Endodermal cell (in vitro differentiated cells): ENCODE measurements at regions not wholly inside any gene's neighbourhood (a gene's known extent, or its start where the extent isn't known, plus 50 kb on each side); places are given as distances from the start of the nearest gene placed in this dataset.

Experiments used
- DNase-seq: peaks from one replicate; pipeline ENCODE4 v3.0.0-alpha.2; 2017
- H3K27ac ChIP-seq: 2 replicates; pipeline ENCODE4 v1.5.1; 2013; ENCODE audit warnings: mild to moderate bottlenecking, low read depth, low read length, moderate library complexity
- H3K27me3 ChIP-seq: 2 replicates; pipeline ENCODE4 v1.6.1; 2013; ENCODE audit warnings: mild to moderate bottlenecking, low read length, moderate library complexity; ENCODE audit not compliant: insufficient read depth, control insufficient read depth, poor library complexity, severe bottlenecking
- H3K36me3 ChIP-seq: 2 replicates; pipeline ENCODE4 v1.7.0; 2013; ENCODE audit warnings: mild to moderate bottlenecking, low read length, moderate library complexity; ENCODE audit not compliant: control insufficient read depth, insufficient read depth
- H3K4me1 ChIP-seq: one replicate; pipeline ENCODE4 v1.7.0; 2013; ENCODE audit warnings: low read length; ENCODE audit not compliant: control insufficient read depth, insufficient read depth
- H3K4me3 ChIP-seq: 2 replicates; pipeline ENCODE4 v1.5.1; 2013; ENCODE audit warnings: mild to moderate bottlenecking, low read length, moderate library complexity
- H3K9ac ChIP-seq: 2 replicates; pipeline ENCODE4 v1.6.1; 2013; ENCODE audit warnings: mild to moderate bottlenecking, low read length, moderate library complexity; ENCODE audit not compliant: poor library complexity, severe bottlenecking; ENCODE audit errors: extremely low read depth
- H3K9me3 ChIP-seq: 2 replicates; pipeline ENCODE4 v1.6.1; 2013; ENCODE audit warnings: mild to moderate bottlenecking, low read length, moderate library complexity; ENCODE audit not compliant: control insufficient read depth
- H3K27ac Mint-ChIP-seq: 2 replicates; pipeline ENCODE4 v1.8.0; 2020; ENCODE audit warnings: mixed read lengths
- H3K27me3 Mint-ChIP-seq: 2 replicates; pipeline ENCODE4 v1.8.0; 2021; ENCODE audit warnings: mild to moderate bottlenecking, mixed read lengths; ENCODE audit not compliant: insufficient read depth
- H3K36me3 Mint-ChIP-seq: 2 replicates; pipeline ENCODE4 v1.8.0; 2020; ENCODE audit warnings: low read depth, mixed read lengths
- H3K4me1 Mint-ChIP-seq: 2 replicates; pipeline ENCODE4 v1.8.0; 2020; ENCODE audit warnings: mixed read lengths
- H3K4me3 Mint-ChIP-seq: 2 replicates; pipeline ENCODE4 v1.8.0; 2020; ENCODE audit warnings: mild to moderate bottlenecking, moderate library complexity, mixed read lengths
- H3K9me3 Mint-ChIP-seq: 2 replicates; pipeline ENCODE4 v1.8.0; 2020; ENCODE audit warnings: mild to moderate bottlenecking, mixed read lengths
- WGBS, 2 experiments: methylation state at CpG; one replicate each; pipeline versions ENCODE4 v1.1.5 to v1.1.7; 2013; ENCODE audit warnings: missing lambda C conversion rate in 2 of 2, mixed read lengths in 1 of 2; ENCODE audit not compliant: insufficient coverage in 1 of 2, insufficient read length in 1 of 2; 5-methylcytosine and 5-hydroxymethylcytosine counted together
- TF ChIP-seq, protein P1 (sequence below): fragments of 200-600 bp; sonication (generic); conservative IDR thresholded peaks from 2 replicates; pipeline ENCODE4 v1.5.0; 2021; ENCODE audit warnings: antibody characterized with exemption, mild to moderate bottlenecking

DNA sequence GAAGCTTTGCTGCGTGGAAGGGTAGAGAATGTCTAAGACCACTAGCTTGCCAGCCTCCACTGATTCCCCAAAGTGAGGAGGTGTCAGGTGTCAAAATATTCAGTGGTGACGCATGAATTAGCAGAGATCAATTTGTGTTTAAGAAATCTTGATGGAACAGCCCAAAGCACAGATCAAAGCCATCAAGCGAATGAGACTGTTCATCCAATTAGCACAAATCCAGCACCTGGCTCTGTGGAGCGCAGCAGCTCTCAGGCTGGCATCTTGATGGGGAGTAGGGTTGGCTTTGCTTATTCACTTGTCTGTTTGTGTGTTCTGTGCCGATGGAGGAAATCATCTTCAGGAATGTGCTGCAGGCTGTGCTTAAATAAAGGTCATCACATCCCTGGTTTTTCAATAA is 456.8 kb upstream of the CCL2 start:
- H3K36me3 Mint-ChIP-seq: no peaks in the 10 kb centered on the region
- Histone ChIP-seq H3K4me3 (no peak overlapping the region), H3K27ac (no peak overlapping the region), H3K9me3 (no peaks in the 10 kb centered on the region), H3K4me1 (no peaks in the 10 kb centered on the region), H3K36me3 (no peaks in the 10 kb centered on the region), H3K27me3 (peaks cover 70% of the 10 kb centered on the region), H3K9ac (no peak overlapping the region)
- H3K9me3 Mint-ChIP-seq: no peaks in the 10 kb centered on the region
- no peak overlapping the region for H3K4me3 Mint-ChIP-seq
- H3K4me1 Mint-ChIP-seq: peaks cover 5% of the 10 kb centered on the region
- TF ChIP-seq, protein P1, sequence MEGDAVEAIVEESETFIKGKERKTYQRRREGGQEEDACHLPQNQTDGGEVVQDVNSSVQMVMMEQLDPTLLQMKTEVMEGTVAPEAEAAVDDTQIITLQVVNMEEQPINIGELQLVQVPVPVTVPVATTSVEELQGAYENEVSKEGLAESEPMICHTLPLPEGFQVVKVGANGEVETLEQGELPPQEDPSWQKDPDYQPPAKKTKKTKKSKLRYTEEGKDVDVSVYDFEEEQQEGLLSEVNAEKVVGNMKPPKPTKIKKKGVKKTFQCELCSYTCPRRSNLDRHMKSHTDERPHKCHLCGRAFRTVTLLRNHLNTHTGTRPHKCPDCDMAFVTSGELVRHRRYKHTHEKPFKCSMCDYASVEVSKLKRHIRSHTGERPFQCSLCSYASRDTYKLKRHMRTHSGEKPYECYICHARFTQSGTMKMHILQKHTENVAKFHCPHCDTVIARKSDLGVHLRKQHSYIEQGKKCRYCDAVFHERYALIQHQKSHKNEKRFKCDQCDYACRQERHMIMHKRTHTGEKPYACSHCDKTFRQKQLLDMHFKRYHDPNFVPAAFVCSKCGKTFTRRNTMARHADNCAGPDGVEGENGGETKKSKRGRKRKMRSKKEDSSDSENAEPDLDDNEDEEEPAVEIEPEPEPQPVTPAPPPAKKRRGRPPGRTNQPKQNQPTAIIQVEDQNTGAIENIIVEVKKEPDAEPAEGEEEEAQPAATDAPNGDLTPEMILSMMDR: no peak
- H3K27me3 Mint-ChIP-seq: peaks cover 89% of the 10 kb centered on the region
- H3K27ac Mint-ChIP-seq: no peak overlapping the region
- DNase-seq: no peak
- WGBS, 2 experiments: 81 to 94% methylated on average over 3 to 5 of the region's 5 CpGs

GRCh38 chr17:33802349-33803198 is 452.5 kb upstream of the CCL2 start:
- H3K4me3 Mint-ChIP-seq: no peak overlapping the region
- Histone ChIP-seq H3K4me1 (no peaks in the 10 kb centered on the region), H3K4me3 (no peak overlapping the region), H3K9ac (no peak overlapping the region), H3K9me3 (no peaks in the 10 kb centered on the region), H3K27me3 (peaks cover 98% of the 10 kb centered on the region), H3K27ac (no peak overlapping the region), H3K36me3 (no peaks in the 10 kb centered on the region)
- H3K27ac Mint-ChIP-seq: no peak overlapping the region
- no peaks in the 10 kb centered on the region for H3K9me3 Mint-ChIP-seq
- TF ChIP-seq, protein P1: no peak
- peaks cover 2% of the 10 kb centered on the region for H3K4me1 Mint-ChIP-seq
- peaks cover 99% of the 10 kb centered on the region for H3K27me3 Mint-ChIP-seq
- no peaks in the 10 kb centered on the region for H3K36me3 Mint-ChIP-seq
- 89 to 95% methylated on average over 5 to 10 of the region's 10 CpGs for WGBS, 2 experiments
- no peak for DNase-seq

DNA sequence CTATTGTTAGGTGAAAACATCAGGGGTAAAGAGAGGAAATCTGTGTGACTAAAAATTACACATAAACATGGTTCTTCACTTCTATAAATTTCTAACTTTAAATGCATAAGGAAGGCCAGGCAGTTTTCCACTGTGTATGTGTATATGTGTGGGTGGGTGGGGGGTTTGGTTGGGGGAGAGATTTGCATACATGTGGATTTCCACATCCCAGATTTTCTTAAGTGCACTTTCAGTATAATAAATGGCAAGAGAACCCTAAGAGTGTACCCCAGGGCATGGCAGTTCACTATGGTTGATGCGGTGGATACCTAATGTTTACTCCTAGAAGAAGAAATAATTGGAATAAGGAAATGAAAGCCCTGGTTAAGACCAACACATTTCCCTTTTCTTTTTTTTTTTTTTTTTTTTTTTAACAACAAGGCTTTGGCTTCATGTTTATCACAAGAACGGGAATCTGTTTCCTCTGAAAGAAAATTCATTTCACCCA is 451.8 kb upstream of the CCL2 start:
- Histone ChIP-seq H3K9me3 (no peaks in the 10 kb centered on the region), H3K27ac (no peak overlapping the region), H3K4me3 (no peak overlapping the region), H3K36me3 (no peaks in the 10 kb centered on the region), H3K9ac (no peak overlapping the region), H3K27me3 (peaks cover 98% of the 10 kb centered on the region), H3K4me1 (no peaks in the 10 kb centered on the region)
- no peak for DNase-seq
- Mint-ChIP-seq H3K4me3 (no peak overlapping the region), H3K36me3 (no peaks in the 10 kb centered on the region), H3K4me1 (peaks cover 2% of the 10 kb centered on the region), H3K27me3 (peaks cover 99% of the 10 kb centered on the region), H3K9me3 (no peaks in the 10 kb centered on the region), H3K27ac (no peak overlapping the region)
- TF ChIP-seq, protein P1: no peak
- WGBS, 2 experiments: 89% methylated on average over 2 of the region's 2 CpGs; no CpG with 5 or more reads in 1 of the 2 experiments
